Stimulated activated CD8-positive, alpha-beta memory T cell treated with anti-CD3 and anti-CD28 coated beads, Interleukin-2, amount 100 ng/mL, for 48 hours (primary cell): ENCODE measurements at regions not wholly inside any gene's neighbourhood (a gene's known extent, or its start where the extent isn't known, plus 50 kb on each side); places are given as distances from the start of the nearest gene placed in this dataset.

Experiments
- DNase-seq, 2 donors: peaks; one replicate each; pipeline ENCODE4 v3.0.0-alpha.2; 2020; ENCODE audit warnings: low read depth in 2 of 2

DNA sequence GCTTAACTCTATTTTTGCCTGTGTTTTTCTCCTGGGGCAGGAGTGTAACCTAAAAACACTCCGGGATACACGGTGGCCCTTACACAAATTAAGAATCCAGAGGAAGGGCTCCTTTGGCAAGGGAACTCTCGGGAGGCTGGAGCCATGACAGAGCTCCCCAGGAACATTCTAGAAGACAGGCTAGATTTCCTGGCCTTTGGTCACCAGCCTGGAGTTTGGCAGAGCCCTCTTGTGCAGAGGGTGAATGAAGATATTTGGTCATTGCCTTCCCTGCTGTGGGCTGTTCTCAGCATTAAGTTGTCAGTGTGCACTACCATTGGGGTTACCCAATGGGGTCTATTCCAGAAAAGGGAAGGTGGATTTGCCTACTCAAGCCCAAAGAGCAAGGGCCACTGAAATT, 53.8 kb upstream of the LNX1 start:
- DNase-seq = no peak

DNA sequence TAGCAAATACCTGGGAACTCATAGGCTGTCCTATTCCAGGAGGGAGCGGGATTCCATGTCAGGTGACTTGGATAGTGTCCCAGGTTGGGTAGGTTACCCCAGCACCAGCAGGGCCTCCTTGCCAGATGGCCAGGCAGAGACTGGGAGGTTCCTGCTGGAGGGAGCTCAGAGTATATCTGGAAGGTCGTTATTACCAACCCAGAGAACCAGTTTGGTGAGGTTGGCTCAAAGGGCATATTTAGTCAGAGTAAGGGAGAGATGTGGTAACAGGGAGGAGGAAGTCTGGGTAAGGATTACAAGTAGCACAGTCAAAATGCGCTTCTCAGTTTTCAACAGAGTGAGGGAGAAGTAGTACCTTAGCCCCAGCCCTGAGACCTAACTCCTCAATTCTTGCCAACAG, 53.3 kb upstream of the LNX1 start:
- no peak for DNase-seq
